D721Med (cell line): ENCODE measurements at regions not wholly inside any gene's neighbourhood (a gene's known extent, or its start where the extent isn't known, plus 50 kb on each side); places are given as distances from the start of the nearest gene placed in this dataset.

Source experiments
- DNase-seq: peaks from one replicate; pipeline ENCODE4 v3.0.0; 2011; ENCODE audit warnings: low spot score; ENCODE audit not compliant: insufficient read length
- FAIRE-seq: peaks from 2 replicates; lab custom pipeline; 2011; peaks lifted over from hg19 to GRCh38; lab: Jason Lieb, UNC
- TF ChIP-seq, protein P1 (sequence below): IDR thresholded peaks from 2 replicates; pipeline ENCODE4 v1.5.1; 2012; ENCODE audit warnings: mild to moderate bottlenecking, control low read depth; ENCODE audit not compliant: insufficient read depth; ENCODE audit errors: missing control alignments

DNA sequence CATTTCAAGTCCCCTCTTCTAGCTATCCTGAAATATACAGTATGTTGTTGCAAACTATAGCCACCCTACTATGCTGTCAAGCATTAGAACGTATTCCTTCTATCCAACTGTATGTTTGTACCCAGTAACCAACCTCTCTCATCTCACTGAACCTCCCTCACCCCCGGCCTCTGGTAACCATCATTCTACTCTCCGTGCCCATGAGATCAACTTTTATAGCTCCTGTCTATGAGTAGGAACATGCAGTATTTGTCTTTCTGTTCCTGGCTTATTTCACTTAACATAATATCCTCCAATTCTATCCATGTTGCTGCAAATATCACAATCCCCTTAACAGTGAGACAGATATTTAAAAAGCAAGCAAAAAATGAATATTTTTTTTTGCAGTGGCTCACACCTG, 196.9 kb downstream of the PAX1 start:
- TF ChIP-seq, protein P1, sequence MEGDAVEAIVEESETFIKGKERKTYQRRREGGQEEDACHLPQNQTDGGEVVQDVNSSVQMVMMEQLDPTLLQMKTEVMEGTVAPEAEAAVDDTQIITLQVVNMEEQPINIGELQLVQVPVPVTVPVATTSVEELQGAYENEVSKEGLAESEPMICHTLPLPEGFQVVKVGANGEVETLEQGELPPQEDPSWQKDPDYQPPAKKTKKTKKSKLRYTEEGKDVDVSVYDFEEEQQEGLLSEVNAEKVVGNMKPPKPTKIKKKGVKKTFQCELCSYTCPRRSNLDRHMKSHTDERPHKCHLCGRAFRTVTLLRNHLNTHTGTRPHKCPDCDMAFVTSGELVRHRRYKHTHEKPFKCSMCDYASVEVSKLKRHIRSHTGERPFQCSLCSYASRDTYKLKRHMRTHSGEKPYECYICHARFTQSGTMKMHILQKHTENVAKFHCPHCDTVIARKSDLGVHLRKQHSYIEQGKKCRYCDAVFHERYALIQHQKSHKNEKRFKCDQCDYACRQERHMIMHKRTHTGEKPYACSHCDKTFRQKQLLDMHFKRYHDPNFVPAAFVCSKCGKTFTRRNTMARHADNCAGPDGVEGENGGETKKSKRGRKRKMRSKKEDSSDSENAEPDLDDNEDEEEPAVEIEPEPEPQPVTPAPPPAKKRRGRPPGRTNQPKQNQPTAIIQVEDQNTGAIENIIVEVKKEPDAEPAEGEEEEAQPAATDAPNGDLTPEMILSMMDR: no peak
- no peak for FAIRE-seq
- no peak for DNase-seq

DNA sequence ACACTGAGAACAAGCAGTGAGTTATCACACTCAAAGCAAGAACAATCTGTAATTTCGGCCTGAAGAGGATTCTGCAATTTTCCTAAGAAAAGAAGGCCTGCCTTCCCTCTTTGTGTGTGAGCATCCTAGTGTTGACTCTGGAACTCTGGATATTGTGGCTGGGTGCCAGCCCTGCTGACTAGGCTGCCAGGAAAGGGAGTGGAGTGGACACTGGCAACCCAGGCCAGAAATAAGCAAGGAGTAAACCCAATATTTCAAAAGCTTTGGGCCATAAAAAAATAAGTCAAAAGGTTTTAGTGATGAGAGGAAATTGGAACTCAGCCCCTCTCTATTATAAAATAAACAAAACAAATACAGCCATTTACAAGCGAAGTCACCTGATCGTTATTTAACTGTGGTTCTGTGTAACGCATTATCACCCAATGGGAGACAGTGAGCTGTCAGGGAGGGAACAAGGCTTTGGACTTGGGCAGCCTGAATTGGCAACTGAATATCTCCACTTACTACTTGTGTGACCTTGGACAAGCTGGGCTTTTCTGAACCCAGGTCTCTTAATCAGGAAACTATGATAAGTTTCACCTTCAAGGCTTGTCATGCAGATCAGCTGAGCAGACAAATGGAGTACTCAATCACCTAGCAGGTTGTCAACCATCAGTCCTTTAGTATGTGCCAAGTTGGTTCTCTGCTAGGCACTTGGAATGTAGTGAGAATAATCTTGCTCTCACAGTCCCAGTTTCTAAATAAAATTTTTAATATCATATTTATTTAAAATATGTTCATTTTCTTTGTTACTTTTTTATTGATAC, 196.2 kb downstream of the PAX1 start:
- FAIRE-seq: no peak
- DNase-seq: no peak
- TF ChIP-seq, protein P1: no peak

DNA sequence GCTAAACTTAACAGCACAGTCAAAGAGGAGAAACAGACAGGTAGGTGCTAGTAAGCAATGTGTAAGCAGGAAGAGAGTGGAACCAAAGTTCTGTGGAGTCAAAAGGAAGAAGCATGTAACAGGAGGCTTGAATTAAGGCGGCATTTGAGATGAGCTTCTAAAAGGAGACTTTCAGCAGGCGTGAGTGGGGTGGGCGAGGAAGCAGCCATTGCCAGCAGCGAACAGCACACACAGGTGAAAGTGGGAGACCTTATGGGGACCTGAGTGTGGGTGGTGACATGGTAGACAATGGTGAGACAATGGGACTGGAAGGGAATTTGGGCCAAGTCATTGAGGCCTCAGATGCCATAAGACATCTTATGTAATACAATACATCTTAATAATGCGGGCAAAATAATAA, 195.0 kb downstream of the PAX1 start:
- DNase-seq (no peak), FAIRE-seq (no peak)
- TF ChIP-seq, protein P1: no peak

DNA sequence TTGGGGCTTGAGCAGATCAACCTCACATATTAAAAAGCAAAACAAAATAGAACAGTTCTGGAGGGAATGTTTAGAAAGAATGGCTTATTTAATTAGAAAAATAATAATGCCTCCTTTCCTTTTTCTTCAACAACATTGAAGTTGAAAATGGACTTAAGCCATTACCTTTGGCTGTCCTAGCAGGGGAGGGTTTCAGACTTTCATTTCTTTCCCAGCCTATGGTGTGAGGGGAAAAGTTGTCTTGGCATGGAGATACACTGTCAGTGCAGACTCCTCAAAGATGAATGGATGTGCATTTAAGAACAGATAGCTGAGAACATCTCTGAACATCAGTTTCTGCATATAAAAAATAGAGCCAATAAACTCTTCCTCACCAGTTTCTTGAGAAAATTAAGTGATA, 169.5 kb downstream of the PAX1 start:
- FAIRE-seq: no peak
- TF ChIP-seq, protein P1: no peak
- no peak for DNase-seq

DNA sequence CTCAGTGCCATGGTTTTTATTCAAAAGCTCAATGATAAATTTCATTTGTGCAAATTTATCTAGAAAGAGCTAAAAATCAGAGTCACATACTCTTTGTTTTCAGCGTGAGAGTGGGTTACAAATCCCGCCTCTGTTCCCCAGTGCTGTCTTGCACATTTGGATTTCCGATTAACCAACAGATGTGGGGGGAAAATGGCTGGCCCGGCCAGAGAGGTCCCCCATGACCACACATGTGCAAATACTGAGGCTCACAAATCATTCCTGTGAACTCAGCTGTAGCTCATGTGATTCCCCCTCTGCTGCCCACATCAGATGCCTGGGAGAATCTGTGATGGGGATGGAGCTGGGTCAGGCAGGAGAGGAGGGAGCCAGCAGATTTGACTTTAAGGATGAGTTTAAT, 168.7 kb downstream of the PAX1 start:
- no peak for DNase-seq
- TF ChIP-seq, protein P1: no peak
- no peak for FAIRE-seq

DNA sequence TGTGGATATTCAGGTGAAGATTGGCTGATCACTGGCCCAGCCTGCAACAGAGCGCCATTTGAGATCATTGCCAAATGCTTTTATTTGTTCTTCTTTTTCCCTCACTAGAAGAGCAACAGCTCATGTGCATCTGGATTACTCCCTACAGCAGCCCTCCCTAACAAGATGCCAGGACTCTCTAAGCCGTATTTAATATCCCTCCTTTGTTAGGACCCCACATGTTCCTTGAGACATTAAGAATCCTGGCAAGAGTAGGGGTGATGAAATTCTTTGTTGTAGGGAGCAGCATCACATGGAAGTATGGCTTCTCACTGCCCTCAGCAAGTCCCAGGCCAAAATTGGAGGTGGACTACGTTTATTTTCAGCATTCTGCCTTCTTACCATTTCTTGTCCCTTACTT, 167.8 kb downstream of the PAX1 start:
- FAIRE-seq: no peak
- DNase-seq: no peak

DNA sequence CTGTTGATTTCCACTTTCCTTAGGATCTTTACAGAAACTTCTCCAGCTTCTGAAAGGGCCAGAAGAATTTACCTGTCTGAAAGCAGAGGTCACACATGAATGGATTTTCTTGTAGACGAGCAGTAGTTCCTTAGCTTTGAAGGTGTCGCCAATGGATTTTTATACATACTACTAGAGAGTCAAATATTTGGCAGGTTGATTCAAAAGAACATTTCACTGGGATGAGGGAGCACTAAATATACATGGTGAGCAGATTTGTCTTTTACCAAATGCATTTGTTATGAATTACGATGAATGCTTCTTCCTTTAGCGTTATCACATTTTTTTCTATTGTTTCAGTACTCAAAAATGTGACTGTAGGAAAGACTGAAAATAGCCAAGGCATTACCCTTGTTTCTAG, 162.3 kb downstream of the PAX1 start:
- no peak for FAIRE-seq
- TF ChIP-seq, protein P1: no peak
- DNase-seq: no peak

More for the DNA sequence above, 167.8 kb downstream of the PAX1 start:
- TF ChIP-seq, protein P1: no peak
